Stimulated activated CD4-positive, alpha-beta T cell treated with anti-CD3 and anti-CD28 coated beads, Interleukin-1b, Interleukin-23, amount 100 ng/mL, for 4 hours (primary cell): ENCODE measurements at regions not wholly inside any gene's neighbourhood (a gene's known extent, or its start where the extent isn't known, plus 50 kb on each side); places are given as distances from the start of the nearest gene placed in this dataset.
"Not testable (repeated sequence)": the region's sequence is repeated elsewhere in the genome, so short reads cannot be mapped to it uniquely, and the experiment has no call there.

Experiments used
- DNase-seq, 2 donors: peaks; one replicate each; pipeline ENCODE4 v3.0.0-alpha.2; 2020; ENCODE audit warnings: low read depth in 2 of 2

DNA sequence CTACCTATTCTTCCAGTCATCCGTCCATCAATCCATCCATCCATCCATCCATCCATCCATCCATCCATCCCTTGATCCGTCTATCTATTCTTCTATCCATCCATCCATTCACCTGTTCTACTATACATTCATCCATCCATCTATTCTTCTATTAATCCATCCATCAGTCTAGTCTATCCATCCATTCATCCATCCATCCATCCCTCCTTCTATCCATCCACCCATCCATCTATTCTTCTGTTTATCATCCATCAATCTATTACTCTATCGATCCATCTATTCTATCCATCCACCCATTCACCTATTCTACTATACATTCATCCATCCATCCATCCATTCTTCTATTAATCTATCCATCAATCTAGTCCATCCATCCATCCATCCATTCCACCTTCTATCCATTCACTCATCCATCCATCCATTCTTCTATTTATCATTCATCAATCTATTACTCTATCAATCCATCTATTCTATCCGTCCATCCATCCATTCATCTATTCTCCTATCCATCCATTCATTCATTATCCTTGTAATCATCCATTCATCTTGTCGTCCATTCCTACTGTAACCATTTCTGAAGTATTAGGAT is 110.4 kb upstream of the ZNF516 start:
- no peak for DNase-seq

DNA sequence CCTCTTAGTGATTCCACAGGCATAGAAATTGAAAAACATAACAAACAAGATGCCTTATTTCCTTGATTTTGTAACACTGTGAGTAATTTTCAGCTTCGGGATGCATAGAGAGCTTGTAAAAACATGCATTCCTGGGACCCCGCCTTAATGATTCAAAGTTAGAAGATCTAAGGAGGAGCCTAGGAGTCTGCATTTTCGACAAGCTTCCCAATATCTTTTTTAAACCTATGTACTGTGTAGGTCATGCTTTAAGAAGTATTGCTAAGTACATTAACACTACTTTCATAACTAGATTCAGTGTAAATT is 109.8 kb upstream of the ZNF516 start:
- no peak for DNase-seq

DNA sequence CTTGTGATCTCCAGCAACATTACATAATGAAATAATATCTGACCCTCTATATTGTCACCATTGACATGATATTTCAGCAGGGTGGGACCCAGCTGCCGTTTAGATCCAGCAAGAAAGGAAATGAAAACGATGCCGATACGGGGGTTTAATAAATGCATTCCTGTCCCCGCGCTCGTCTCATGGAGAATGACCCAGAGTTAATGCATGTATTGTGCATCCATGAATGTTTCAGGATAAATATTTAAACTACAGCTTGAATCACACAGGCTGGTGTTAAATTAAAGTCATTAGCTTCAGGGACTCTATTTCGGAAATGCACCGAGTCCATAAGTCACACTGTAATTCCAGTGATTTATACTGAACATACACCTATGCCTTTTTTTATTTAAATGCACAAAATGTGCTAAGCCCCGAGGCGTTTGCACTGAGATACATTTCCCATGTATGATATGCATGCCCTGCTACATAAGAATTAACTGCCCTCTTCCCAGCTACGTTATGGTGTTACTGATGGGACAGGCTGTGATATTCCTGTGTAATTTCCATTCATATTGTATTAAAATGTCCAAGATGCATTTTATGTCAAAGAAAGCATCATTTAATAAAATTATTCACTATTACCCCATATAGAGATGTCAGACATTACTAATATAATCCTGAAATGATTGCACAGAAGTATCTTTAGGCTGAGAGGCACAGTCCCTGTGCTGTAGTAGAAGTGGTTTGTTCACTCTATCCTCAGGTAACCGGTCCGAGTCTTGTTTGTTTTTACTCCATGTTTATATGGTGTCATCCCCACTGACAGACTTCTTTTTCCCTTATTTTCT is 109.3 kb upstream of the ZNF516 start:
- no peak for DNase-seq

DNA sequence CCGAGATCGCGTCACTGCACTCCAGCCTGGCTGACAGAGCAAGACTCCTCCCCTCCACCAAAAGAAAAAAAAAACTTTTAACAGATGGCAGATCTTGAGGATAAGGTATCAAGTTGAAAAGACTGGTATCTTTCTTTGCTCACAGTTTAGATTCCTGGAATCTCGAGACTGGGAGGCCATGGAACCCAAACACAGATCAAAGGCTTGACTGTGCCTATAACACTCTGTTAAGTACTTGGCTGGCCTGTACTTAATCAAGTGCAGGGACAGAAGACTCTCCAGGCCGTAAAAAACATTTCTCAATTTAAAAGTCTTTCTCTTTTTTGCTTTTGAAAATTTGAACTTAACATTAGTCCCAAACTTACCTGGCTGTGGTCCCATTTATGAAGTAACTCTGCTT is 107.1 kb upstream of the ZNF516 start:
- no peak for DNase-seq

DNA sequence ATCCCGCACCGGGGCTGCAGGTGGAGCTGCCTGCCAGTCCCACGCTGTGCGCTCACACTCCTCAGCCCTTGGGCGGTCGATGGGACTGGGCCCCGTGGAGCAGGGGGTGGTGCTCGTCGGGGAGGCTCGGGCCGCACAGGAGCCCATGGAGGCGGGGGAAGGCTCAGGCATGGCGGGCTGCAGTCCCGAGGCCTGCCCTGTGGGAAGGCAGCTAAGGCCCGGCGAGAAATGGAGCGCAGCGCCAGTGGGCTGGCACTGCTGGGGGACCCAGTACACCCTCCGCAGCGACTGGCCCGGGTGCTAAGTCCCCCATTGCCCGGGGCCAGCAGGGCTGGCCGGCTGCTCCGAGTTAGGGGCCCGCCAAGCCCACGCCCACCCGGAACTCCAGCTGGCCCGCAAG is 105.0 kb upstream of the ZNF516 start:
- DNase-seq = not testable (repeated sequence)

DNA sequence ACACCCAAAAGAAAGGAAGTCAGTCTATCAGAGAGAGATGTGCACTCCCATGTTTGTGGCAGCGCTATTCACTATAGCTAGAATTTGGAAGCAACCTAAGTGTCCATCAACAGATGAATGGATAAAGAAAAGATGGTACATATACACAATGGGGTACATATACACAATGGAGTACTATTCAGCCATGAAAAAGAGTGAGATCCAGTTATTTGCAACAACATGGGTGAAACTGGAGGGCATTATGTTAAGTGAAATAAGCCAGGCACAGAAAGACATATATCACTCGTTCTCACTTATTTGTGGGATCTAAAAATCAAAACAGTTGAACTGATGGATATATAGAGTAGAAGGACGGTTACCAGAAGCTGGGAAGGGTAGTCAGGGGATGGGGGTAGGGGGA is 99.9 kb upstream of the ZNF516 start:
- no peak for DNase-seq

DNA sequence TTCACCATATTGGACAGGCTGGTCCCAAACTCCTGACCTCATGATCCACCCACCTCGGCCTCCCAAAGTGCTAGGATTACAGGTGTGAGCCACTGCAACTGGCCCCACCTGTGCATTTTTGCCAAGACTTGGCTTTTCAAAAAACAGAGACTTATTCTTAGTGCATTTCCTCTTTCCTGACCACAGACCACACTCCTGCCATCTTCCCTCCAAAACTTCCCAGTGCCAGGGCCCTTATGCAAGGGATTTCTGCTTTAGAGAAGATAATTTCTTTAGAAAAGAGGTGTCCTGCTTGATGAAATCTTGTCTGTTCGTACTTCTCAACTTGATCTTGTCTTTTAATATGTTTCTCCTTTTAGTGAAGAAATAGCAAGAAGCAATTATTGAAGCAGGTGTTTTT is 98.8 kb upstream of the ZNF516 start:
- DNase-seq = no peak

DNA sequence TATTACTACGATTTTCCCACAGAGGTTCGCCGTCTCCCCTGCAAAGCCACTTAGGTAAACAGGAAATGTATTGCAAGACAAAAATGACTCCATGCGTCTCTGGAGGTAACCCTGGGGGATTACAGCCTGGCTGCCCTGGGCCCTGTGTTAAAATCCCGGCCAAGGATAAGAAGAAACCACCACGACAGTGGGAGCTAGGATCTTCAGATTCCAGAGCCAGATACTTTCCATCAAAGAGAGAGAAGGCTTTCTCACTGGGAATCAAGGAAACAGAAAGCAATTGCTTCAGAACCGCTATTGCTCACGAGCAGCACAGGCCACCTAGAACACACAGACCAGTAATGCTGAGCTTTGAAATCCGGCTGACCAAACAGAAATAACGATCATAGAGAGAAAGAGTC is 97.9 kb upstream of the ZNF516 start:
- no peak for DNase-seq

DNA sequence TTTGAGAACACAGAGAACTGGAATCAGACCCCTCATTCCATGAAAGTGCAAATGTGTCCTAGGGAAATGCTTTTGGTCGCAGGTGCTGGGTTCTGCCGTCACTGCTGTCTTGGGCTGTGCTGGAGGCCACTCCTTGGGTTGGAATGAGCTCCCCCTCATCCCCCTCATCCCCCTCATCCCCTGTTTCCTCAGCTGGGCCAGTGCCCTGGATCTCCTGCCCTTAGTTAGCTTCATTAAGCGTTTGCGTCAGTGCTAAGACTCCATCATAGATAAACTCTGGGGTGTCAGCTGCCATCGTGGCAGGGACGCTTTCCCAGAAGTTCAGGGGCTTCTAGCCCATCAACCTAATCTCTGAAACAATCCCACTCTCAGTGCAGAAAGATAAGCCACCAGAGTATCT is 97.1 kb upstream of the ZNF516 start:
- no peak for DNase-seq

DNA sequence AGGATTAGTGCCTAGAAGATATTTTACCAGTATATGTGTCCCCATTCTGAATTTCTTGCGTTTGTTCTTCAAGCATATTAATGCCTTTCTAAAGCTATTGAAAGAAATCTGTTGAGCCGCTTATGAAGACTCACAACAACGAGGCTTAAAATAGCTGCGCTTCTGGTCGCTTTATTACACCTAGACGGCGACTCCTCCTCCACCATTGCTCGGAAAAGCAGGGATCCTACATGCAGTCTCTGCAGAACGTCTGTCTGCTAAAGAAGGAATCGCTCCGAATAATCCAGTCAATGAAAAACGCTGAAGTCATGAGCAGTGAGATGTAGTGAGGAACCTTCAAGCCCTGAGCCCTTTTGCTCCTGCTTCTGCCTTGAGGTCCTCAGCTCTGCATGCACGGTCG is 94.8 kb upstream of the ZNF516 start:
- no peak for DNase-seq

DNA sequence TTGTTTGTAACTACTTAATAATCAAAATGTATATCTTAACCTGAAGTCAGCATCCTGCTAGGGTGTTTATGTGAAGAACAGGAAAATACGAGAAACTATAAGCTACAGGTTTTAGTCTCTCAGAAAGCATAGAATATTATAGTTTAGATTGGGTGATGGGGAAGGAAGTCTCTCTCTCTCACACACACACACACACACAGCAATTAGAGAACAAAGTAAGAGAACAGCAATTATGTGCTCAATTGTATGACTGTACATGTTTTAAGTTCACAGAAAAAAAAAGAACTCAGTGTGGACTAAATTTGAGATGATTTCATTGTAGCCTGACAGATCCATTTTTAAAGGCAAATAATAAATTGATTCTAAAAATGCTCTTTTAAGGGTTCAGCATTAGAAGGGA is 94.3 kb upstream of the ZNF516 start:
- no peak for DNase-seq

DNA sequence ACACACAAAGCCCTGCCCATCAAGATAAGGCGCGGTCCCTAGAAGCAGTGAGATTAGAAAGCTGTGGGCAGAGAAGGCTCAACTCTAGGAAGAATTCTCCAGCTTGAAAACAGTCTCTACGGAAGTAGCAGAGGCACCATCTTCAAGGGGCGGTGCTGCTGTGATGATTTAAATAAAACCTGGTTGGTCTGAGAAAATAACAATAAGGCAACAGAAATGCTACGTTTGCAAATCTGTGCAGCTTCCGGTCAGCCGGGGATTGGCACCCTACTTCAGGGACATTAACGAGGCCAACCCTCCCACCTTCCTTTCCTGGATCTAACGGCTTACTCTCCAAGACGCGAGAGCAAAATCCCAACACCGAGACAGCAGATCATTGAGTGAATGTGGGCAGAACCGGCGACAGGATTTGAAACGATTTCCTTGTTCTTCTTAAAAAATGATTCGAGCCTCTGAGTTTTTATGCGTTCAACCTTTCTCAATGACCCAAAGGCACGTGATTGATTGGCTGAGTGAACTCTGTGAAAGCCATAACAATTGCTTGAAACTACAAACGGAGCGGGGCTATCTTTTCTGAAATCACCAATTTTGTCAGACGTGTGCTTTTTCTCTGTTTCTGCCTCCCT is 93.7 kb upstream of the ZNF516 start:
- DNase-seq = no peak

DNA sequence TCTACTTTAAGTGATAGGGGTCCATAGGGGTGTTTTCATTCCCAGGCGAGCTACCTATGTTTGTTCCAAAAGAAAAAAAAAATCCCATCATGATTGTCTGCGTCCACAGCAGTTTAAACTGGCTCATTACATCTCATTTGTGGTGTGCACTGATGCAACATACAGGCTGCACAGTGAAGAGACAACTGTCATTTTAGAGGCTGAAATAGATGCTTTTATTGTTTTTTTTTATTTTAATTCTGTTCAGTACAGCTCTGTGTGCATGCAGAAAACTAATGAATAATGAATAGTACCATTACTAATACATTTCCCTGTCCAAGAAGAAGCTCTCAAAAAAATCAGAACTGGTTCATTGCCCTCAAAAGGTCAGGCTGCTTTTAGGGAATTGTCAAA is 92.8 kb upstream of the ZNF516 start:
- DNase-seq = no peak

DNA sequence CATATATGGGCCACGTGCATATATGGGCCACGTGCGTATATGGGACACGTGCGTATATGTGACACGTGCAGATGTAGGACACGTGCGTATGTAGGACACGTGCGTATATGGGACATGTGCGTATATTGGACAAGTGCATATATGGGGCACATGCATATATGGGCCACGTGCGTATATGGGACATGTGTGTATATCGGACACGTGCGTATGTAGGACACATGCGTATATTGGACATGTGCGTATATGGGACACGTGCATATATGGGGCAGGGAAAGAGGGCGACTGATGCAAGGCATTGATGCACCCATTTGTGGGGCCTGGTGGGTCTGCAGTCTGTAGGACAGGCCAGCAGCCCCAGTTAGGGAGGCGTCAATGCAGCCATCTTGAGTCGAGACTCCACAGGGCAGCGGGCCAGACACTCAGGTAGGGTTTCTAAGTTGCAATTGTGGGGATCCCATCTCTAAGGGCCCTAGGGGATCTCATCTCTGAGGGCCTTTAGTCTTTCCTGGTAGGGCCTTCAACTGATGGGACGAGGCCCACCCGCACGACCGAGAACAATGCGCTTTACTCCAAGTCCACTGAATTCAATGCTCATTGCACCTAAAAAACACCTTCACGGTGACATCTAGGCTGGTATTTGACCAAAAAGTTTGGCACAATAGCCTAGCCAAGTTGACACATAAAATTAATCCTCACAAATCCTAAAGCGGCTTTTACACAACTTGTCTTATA is 92.3 kb upstream of the ZNF516 start:
- DNase-seq = no peak

DNA sequence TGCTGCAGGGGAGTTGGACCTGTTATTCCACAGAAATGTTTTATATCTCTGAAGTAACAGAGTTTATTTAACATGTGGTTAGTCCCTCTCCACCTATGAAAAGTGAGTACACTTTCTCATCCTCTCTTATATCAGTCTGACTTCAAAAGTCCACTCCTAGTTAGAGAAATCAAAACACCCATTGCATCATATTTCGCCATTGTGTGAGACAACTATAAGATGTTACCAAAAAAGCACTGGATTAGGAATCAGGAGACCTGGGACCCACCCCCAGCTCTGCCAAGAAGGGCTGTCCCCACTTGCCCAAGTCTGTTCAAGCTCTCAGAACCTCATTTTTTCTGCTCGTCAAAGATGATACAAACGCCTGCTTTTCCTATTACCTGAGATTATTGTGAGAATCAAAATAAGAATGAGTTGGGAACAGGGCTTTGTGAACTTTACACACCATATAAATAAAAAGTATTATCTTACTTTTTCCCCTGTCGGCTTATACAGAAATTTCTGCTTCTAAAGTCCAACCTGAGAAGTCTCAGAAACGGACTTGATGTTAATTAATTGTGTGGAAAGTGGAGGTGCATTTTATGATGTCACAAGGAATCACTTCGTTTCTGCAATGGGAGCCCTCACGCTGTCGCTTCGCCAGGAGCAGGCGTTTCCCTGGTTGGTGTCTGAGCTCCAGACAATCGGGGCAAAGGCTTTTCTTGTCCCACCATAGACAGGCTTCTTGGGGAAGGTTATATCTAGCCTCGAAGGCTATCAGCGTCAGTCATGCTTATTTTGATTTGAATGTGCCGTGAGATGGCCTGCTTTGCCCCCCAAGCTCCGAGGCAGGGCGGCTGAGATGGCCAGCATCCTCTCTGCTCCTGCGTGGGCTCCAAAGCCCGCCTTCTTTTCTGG is 89.6 kb upstream of the ZNF516 start:
- no peak for DNase-seq

DNA sequence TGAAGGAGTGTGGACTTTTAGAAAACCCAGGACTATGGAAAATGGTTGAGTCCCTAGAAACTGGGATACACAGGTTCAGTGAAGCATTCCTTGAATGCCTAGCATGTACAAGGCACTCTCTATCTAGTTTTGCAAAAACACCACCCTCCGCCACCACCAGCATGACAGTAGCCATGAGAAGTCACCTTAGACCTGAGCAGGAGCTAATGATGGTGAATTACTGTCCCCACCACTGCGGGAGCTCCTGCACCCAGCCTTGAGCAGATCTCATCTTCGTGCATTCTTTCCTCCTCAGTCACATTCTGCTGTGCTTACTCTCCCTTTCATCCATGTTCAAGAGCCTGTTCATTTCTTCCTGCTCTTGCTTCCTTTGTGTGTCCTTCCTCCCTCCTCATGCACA is 86.2 kb upstream of the ZNF516 start:
- no peak for DNase-seq

DNA sequence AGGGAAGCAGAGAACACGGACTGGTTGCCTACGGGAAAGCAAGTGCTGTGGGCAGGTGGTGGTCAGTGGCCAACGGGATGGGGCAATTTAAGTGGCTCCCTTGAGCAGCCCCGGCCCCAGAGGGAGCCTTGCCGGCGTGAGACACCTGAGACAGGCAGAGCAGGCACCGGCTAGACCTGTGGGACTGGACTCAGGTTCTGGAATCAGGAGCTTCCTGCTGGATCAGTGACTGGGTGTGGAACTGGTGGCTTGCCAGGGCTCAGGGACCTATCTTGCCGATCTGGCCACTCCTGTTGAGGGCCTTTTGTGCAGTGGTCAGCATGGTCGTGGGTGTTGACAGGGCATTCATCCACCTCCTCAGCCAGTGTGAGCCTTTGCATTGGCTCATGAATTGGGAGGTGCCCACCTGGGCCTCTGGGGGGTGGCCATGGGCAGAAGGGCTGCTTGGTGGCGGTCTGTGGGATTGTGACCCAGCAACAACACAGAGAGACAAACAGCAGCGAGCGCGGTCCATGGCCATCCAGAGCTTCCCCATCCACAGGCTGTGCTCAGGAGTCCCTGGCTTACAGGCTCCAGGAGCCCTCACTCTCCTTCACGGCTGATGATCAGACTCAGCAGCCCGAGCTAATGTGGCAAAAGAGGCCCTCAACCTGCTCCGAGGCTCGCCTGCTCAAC is 85.4 kb upstream of the ZNF516 start:
- DNase-seq = no peak

DNA sequence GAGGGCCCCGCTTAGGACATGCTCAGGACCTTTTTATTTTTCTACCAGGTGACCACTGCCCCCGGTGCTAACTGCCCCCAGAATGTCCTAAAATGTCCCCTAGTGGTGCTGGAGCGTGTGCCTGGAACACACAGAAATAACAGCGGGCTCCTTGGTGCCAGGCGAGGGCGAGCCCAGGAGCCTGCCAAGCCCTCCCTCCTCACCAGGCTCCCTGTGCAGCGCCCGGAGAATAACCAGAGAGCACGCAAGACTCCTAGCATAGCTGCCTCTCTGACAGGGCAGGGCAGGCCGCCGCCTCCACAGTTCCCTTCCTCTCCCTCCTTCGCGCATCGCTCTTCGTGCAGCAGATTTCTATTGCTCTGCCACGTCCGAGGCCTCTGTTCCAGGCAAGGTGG is 84.3 kb upstream of the ZNF516 start:
- no peak for DNase-seq

DNA sequence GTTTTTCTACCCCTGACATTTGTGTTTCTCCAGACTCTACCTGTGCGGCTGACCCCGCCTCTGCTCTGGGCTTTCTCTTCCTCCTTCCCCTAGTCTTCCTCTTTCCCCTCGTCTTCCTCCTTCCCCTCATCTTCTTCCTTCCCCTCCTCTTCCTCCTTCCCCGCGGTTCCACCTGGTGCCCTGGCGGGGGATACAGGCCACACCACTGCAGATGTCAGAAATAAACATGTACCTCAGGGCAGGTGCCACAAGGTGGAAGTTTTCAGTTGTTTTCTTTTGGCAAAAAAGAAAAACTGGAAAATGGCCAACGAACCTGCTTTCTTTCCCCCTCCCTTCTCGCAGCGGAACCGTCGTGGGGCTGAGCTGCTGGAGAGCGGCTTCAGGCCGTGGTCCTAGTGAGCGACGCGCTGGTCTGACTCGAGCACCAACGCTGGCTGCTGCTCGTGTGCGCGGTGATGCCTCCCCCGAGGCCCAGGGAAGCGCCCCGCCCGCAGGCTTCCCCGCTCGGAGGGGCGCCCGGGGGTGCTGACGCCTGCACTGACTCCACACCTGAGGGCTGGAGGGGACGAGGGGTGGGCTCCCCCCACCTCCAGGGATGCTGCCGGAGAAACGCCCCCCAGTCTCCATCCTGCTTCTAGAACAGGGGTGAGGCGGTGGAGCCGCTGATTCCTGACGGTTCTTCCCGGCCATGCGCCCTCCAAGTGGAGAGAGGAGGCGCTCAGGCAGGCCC is 83.7 kb upstream of the ZNF516 start:
- no peak for DNase-seq

DNA sequence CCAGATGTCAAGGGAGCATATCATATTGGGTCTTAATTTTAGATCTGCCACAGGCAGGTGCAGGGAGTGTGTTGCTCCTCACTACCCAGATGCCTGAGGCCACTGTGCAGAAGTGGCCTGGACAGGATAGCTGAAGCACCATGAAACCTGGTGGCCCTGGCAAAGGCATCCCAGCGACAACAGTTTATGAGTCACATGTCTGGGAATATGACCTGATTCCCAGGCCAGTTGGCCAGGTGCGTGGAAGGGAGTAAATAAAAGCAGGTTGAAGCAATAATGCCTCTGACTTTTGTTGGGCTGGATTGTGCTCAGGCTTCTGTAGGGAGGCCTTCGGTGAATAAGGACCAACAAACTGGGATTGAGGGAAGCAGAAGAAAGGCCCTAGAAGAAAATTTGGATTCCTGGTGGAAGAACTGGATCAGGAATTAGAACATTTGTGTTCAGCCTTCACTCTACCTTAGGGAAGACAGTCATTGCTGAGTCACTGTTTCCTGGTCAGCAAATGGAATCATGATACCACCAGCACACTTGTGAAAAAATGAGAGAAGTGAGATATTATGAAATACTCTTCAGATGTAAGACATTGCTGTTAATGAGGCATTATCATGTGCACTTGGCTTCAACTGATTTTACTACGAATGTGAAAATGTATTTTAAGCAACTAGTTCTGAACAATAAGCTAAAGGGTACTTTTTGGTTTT is 78.4 kb upstream of the ZNF516 start:
- DNase-seq = no peak
